A673 (cell line): ENCODE measurements at regions not wholly inside any gene's neighbourhood (a gene's known extent, or its start where the extent isn't known, plus 50 kb on each side); places are given as distances from the start of the nearest gene placed in this dataset.

ENCODE experiments used
- BruUV-seq: library from RNA; stranded (reverse); fragments of 400-500 nt; replicated peaks from 2 replicates; lab custom pipeline; 2021; lab: Mats Ljungman, UMichigan
- CTCF ChIA-PET: fragments of 300-600 bp; sonication (Branson Sonifier 250); formaldehyde crosslinking; loops from one replicate; lab custom pipeline; 2022; ENCODE audit warnings: antibody characterized with exemption; lab: Charles Lee
- POLR2A ChIA-PET: fragments of 300-600 bp; sonication (Branson Sonifier 250); formaldehyde crosslinking; loops from one replicate; lab custom pipeline; 2022; ENCODE audit warnings: antibody characterized with exemption; ENCODE audit not compliant: low non-redundant PET; lab: Charles Lee
- DNase-seq: peaks from one replicate; pipeline ENCODE4 v3.0.0-alpha.2; 2015; ENCODE audit warnings: low spot score
- H3K27ac ChIP-seq: fragments of 200-600 bp; sonication (generic); 2 replicates; pipeline ENCODE4 v1.5.1; 2016; ENCODE audit warnings: mixed run types, low read depth, mild to moderate bottlenecking, mixed read lengths, antibody characterized with exemption, low read length; ENCODE audit not compliant: poor library complexity, severe bottlenecking
- H3K27me3 ChIP-seq: fragments of 200-600 bp; sonication (generic); replicated peaks from 2 replicates; pipeline ENCODE4 v1.6.1; 2017; ENCODE audit warnings: mixed run types, low read depth, mild to moderate bottlenecking, mixed read lengths, antibody characterized with exemption, low read length; ENCODE audit not compliant: insufficient read depth, poor library complexity
- H3K36me3 ChIP-seq: fragments of 200-600 bp; sonication (generic); 2 replicates; pipeline ENCODE4 v1.6.1; 2016; ENCODE audit warnings: mixed run types, mild to moderate bottlenecking, mixed read lengths, antibody characterized with exemption, low read length; ENCODE audit not compliant: insufficient read depth, poor library complexity, severe bottlenecking
- H3K4me1 ChIP-seq: fragments of 200-600 bp; sonication (generic); 2 replicates; pipeline ENCODE4 v1.6.1; 2017; ENCODE audit warnings: mixed run types, mild to moderate bottlenecking, mixed read lengths, antibody characterized with exemption, low read length; ENCODE audit not compliant: insufficient read depth, poor library complexity, severe bottlenecking
- H3K4me3 ChIP-seq: fragments of 200-600 bp; sonication (generic); 2 replicates; pipeline ENCODE4 v1.5.1; 2016; ENCODE audit warnings: low read depth, mixed run types, mild to moderate bottlenecking, mixed read lengths, low read length; ENCODE audit not compliant: poor library complexity, severe bottlenecking
- H3K9me3 ChIP-seq: fragments of 200-600 bp; sonication (generic); 2 replicates; pipeline ENCODE4 v1.6.1; 2016; ENCODE audit warnings: mixed run types, low read depth, mild to moderate bottlenecking, mixed read lengths, antibody characterized with exemption, low read length; ENCODE audit not compliant: poor library complexity, severe bottlenecking
- CTCF ChIP-seq: fragments of 300-800, 200-600 bp; sonication (generic); conservative IDR thresholded peaks from 2 replicates; pipeline ENCODE4 v1.5.1; 2017; ENCODE audit warnings: low read depth, mild to moderate bottlenecking, antibody characterized with exemption, low read length, moderate library complexity, mixed read lengths
- EZH2 ChIP-seq: fragments of 200-600 bp; sonication (generic); IDR thresholded peaks from 2 replicates; pipeline ENCODE4 v1.6.1; 2017; ENCODE audit warnings: borderline replicate concordance, low read depth, mild to moderate bottlenecking, mixed read lengths, antibody characterized with exemption, low read length; ENCODE audit not compliant: poor library complexity, severe bottlenecking
- intact Hi-C: fragments of 100-400 bp; cut with micrococcal nuclease; formaldehyde crosslinking; loops from one replicate; pipeline ENCODE4 v1.10.0; 2022; ENCODE audit not compliant: unreplicated experiment

- TF ChIP-seq CTCF (peak; percentile 53), EZH2 (no peak)
- Histone ChIP-seq H3K27ac (no peak overlapping the region), H3K4me3 (no peak overlapping the region), H3K36me3 (no peaks in the 10 kb centered on the region), H3K27me3 (peaks cover 16% of the 10 kb centered on the region), H3K9me3 (no peaks in the 10 kb centered on the region), H3K4me1 (no peaks in the 10 kb centered on the region)
- POLR2A ChIA-PET, result no interaction called here
- CTCF ChIA-PET, result interaction anchor here (0.6 to 1.0 kb wide), 2 partner anchors 25 to 1057 kb away, joined by 12 read pairs; no protein-coding TSS in a partner anchor
- peak; percentile 4 for DNase-seq
- BruUV-seq, result no TSS peak
- intact Hi-C loops, result no loop called here
These were observed 146.3 kb upstream of the SKOR2 start for GRCh38 chr18:47397671-47398319.

DNA sequence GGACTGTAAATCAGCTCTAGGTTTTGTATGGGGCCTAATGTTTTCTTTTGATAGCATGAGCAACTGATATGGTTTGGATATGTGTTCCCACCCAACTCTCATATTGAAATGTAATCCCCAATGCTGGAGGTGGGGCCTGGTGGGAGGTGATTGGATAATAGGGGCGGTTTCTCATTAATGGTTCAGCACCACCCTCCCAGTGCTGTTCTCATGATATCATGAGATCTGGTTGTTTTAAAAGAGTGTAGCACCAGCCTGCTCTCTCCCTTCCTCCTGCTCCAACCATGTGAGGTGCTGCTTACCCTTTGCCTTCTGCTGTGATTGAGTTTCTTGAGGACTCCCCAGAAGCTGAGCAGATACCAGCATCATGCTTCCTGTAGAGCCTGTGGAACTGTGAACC lies 140.2 kb upstream of the SKOR2 start:
- CTCF ChIA-PET, result no interaction called here

GRCh38 chr18:47390410-47391024 lies 139.1 kb upstream of the SKOR2 start:
- Histone ChIP-seq H3K9me3 (no peaks in the 10 kb centered on the region), H3K27me3 (peaks cover 25% of the 10 kb centered on the region), H3K27ac (no peak overlapping the region), H3K36me3 (no peaks in the 10 kb centered on the region), H3K4me3 (no peak overlapping the region), H3K4me1 (no peaks in the 10 kb centered on the region)
- ChIA-PET POLR2A (no interaction called here), CTCF (no interaction called here)
- TF ChIP-seq CTCF (no peak), EZH2 (no peak)
- DNase-seq, result no peak
- intact Hi-C loops, result no loop called here
- no TSS peak for BruUV-seq

More for the DNA sequence above, 140.2 kb upstream of the SKOR2 start:
- Histone ChIP-seq H3K4me1 (no peaks in the 10 kb centered on the region), H3K4me3 (no peak overlapping the region), H3K9me3 (no peaks in the 10 kb centered on the region), H3K27ac (no peak overlapping the region), H3K36me3 (no peaks in the 10 kb centered on the region), H3K27me3 (peaks cover 25% of the 10 kb centered on the region)
- POLR2A ChIA-PET, result no interaction called here
- TF ChIP-seq CTCF, result no peak
- TF ChIP-seq EZH2, result no peak
- intact Hi-C loops, result no loop called here
- no TSS peak for BruUV-seq
- no peak for DNase-seq
